HG03159 (cell line): ENCODE measurements at regions not wholly inside any gene's neighbourhood (a gene's known extent, or its start where the extent isn't known, plus 50 kb on each side); places are given as distances from the start of the nearest gene placed in this dataset.
"Not testable (repeated sequence)": the region's sequence is repeated elsewhere in the genome, so short reads cannot be mapped to it uniquely, and the experiment has no call there.

ENCODE experiments used
- ATAC-seq: cut with Tn5 transposase; IDR thresholded peaks from one replicate; pipeline ENCODE4 v1.9.1; 2021; ENCODE audit warnings: mild to moderate bottlenecking, moderate library complexity; ENCODE audit not compliant: unreplicated experiment

DNA sequence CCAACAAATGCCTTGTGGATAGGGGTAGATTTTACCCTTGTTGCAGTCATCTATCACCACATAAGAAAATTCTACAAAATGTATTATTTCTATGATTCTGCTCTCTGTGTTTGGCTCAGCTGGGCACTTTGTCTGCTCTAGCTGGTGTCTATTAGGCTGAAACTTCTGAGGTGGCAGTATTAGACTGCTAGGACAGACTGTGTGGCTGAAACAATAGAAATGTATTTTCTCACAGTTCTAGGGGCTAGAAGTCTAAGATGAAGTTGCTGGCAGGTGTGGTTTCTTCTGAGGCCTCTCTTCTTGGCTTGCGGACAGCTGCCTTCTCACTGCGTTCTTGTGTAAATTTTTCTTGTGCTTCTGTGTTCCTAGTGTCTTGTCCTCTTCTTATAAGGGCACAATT, 1139.6 kb upstream of the LRRTM3 start:
- ATAC-seq, result no peak

- ATAC-seq, result no peak
These were observed 1138.3 kb upstream of the LRRTM3 start for GRCh38 chr10:65787571-65787970.

DNA sequence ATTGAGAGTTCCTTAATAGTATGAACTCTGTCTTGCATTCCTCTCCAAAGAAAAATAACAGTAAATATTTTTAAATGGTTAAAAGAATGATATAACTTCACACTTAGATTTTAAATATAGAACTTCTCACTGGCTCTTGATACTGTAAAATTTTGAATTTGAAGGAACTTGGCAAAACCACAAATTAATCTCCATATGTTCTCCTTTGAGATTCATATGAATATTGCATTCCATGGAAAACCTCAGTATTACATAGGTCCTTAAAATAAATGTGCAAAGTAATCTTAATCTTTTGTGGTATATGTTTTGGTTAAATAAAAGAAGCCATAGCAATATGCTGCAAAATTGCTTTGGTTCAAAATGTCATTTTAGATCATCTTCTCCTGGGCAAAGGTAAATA, 1137.6 kb upstream of the LRRTM3 start:
- ATAC-seq, result no peak

GRCh38 chr10:65791979-65792378, 1133.9 kb upstream of the LRRTM3 start:
- no peak for ATAC-seq

DNA sequence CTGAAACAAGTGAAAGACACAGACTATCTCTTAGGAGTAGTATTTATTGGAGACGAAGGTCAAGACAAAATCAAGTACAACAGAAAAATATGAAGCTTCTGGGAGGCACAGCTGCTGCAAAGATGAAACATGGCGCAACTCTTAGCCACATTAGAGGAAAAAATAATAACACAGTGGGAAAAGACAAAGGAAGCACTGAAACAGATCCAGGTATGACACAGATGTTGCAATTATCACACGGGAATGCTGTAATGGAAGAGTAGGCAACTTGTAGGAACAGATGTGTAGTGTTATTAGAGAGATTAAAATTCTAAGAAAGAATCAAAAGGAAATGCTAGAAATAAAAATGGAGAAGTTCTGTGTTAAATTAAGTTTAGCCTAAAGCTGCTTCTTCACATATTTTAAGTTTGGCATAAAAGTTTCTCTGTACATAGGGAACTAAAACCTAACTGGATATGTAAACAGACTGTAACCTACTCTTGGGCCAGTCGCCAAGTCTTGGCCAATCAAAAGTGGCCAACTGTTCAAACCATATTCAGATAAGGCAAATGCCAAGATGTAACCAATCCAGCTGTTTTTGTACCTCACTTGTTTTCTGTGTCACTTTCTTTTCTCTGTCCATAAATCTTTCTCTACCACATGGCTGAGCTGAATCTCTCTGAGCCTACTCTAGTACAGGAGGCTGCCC, 1132.0 kb upstream of the LRRTM3 start:
- ATAC-seq, result no peak

DNA sequence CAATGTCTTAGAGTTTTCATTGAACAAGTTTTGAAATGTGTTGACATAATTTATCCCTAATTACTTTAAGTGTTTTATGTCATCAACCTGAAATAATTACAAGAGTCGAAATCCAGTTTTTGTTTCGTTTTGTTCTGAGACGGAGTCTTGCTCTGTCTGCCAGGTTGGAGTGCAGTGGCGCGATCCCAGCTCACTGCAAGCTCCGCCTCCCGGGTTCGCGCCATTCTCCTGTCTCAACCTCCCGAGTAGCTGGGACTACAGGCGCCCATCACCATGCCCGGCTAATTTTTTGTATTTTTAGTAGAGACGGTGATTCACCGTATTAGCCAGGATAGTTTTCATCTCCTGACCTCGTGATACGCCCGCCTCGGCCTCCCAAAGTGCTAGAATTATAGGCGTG, 1131.0 kb upstream of the LRRTM3 start:
- ATAC-seq, result not testable (repeated sequence)

- no peak for ATAC-seq
These were observed 1129.4 kb upstream of the LRRTM3 start for GRCh38 chr10:65796472-65796871.

DNA sequence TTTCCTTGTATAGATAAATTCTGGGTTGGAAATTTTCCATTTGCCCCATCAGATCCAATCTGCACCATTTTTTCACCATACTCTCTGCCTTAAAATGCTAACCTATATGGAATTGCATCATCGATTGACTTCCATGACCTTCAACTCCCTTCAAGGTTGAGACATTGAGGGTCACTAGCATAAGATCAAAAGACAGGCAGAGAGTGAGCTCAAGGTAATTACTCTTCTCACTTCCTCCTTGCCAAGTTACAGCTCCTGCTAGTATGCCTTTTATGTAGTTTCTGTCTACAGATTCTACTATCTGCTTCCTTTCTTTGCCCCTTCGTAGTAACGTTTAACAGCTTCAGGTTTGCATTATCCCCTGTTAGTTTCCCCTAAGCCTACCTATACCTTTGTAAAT, 1127.7 kb upstream of the LRRTM3 start:
- no peak for ATAC-seq

DNA sequence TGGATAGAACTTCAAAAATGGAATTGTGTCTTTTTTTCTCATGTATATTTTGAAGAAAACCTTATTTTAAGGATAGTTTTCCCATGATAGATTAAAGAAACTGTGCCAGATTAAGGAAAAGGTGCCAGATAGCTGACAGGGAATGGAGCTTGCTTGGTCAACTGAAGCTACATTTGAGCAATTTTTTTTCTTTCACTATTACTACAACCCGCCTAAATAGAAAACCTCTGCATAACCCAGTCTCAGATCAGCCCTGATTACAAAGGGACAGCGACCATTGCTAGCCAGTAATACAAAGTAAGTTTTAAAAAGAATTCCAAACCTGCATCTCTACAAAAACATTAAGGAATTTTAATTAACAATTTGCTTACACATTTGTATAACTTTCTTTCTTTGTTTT, 1123.4 kb upstream of the LRRTM3 start:
- ATAC-seq, result no peak

DNA sequence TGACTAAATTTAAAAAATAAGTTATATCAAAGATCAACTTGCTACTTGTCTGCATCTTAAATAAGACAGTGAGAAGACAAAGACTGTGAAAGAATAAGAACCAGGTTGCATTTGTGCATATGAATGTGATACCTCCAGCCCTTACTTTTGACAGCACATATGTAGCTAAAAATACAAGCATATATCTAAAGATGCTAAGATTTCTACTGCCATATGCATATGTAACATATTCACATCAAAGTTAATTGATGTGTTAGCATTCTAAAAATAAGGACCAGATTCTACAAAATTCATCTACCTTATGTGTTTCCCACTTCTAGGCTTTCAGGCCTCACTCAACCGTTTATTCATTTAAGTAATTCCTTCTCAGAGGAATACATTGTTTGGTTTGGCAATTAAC, 1120.3 kb upstream of the LRRTM3 start:
- no peak for ATAC-seq

DNA sequence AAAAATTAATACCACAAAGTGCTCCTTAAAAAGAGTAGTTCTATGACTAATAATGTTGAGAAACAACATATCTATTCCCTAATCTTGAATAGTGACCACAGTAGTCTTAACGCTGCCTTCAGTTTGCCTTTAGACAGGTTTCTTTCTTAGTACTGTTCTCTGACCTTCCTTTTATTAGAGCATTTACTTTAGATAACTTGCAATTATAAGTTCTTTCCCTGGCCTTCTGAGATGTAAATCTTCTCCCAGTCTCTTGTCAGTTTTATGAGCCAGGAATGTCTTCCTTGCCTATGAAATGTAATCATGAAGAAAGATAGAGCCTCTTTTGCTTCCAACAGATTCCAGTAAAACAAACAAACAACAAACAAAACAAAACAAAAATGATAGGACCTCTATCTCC, 1119.8 kb upstream of the LRRTM3 start:
- no peak for ATAC-seq

DNA sequence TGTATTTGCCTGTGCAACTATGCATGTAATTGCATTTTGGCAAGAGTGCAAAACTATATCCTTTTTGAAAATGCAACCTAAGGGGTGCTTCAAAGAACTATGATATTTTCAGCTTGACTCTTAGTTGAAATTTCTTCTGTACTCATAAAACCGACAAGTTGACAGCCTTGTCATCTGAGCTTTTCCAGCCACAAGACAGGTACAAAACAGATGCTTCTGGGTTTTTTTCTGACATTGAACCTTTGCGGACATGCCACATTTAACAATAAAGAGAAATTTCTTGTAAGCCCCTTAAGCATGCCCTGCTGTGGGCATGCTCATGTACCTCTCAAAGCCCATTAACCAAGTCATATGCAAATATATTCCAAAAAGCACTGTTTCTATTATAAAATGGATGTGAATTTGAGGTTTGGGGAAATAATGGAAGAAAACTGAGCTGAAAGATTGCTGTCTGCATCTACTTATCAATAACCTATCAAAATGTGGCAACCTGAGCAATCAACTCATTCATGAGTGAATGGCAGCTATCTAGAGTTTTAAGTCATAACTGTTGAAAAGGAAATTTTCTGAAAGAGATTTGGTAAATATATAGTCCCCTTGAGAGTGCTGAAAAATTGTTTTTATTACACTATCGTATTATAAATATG, 1117.0 kb upstream of the LRRTM3 start:
- no peak for ATAC-seq

DNA sequence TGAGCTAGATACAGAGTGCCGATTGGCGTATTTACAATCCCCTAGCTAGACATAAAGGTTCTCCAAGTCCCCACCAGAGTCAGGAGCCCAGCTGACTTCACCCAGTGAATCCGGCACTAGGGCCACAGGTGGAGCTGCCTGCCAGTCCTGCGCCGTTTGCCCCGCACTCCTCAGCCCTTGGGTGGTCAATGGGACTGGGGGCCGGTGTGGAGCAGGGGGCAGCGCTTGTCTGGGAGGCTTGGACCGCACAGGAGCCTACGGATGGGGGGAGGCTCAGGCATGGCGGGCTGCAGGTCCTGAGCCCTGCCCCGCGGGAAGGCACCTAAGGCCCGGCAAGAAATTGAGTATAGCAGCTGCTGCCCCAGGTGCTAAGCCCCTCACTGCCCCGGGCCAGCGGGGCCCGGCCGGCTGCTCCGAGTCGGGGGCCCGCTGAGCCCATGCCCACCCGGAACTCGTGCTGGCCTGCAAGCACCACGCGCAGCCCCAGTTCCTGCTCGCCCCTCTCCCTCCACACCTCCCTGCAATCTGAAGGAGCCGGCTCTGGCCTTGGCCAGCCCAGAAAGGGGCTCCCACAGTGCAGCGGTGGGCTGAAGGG, 1113.8 kb upstream of the LRRTM3 start:
- ATAC-seq, result no peak

GRCh38 chr10:65816536-65816935, 1109.3 kb upstream of the LRRTM3 start:
- ATAC-seq, result no peak

GRCh38 chr10:65818990-65819389, 1106.8 kb upstream of the LRRTM3 start:
- ATAC-seq, result no peak

GRCh38 chr10:65827359-65827758, 1098.5 kb upstream of the LRRTM3 start:
- no peak for ATAC-seq

- ATAC-seq, result no peak
These were observed 1087.0 kb upstream of the LRRTM3 start for GRCh38 chr10:65838811-65839210.

- ATAC-seq, result no peak
These were observed 1082.6 kb upstream of the LRRTM3 start for GRCh38 chr10:65843203-65843602.

- no peak for ATAC-seq
These were observed 1079.9 kb upstream of the LRRTM3 start for GRCh38 chr10:65845916-65846315.

GRCh38 chr10:65846541-65846940, 1079.3 kb upstream of the LRRTM3 start:
- ATAC-seq, result no peak

- no peak for ATAC-seq
These were observed 1078.9 kb upstream of the LRRTM3 start for GRCh38 chr10:65846949-65847348.

- no peak for ATAC-seq
These were observed 1078.2 kb upstream of the LRRTM3 start for GRCh38 chr10:65847436-65848230.
